ENCODE measurements at regions not wholly inside any gene's neighbourhood (a gene's known extent, or its start where the extent isn't known, plus 50 kb on each side); places are given as distances from the start of the nearest gene placed in this dataset.

DNA sequence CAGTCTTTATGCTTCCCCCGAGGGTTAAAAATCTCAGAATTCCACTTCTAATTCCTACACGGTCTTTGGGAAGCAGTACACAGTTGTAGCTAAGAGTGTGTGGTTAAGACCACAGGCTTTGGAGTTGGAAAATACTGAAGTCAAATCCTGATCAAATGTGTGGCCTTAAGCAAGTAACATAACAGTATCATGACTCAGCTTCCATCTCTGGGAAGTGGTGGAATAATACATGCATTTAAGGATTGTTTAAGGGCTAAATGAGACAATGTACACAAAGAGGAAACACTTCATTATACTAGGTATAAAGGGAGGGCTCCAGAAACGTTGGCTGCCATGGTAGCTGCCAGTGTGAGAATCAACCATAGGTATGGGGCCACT, 71.5 kb downstream of the FAT3 start:
- TF ChIP-seq, protein P1, sequence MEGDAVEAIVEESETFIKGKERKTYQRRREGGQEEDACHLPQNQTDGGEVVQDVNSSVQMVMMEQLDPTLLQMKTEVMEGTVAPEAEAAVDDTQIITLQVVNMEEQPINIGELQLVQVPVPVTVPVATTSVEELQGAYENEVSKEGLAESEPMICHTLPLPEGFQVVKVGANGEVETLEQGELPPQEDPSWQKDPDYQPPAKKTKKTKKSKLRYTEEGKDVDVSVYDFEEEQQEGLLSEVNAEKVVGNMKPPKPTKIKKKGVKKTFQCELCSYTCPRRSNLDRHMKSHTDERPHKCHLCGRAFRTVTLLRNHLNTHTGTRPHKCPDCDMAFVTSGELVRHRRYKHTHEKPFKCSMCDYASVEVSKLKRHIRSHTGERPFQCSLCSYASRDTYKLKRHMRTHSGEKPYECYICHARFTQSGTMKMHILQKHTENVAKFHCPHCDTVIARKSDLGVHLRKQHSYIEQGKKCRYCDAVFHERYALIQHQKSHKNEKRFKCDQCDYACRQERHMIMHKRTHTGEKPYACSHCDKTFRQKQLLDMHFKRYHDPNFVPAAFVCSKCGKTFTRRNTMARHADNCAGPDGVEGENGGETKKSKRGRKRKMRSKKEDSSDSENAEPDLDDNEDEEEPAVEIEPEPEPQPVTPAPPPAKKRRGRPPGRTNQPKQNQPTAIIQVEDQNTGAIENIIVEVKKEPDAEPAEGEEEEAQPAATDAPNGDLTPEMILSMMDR (optimal IDR thresholded peaks at IDR 0.05 in 1 of 3, IDR thresholded peaks at IDR 0.05 in 1 of 3, conservative IDR thresholded peaks at IDR 0.05 in 1 of 3; ENCODE audit: extremely low read depth in 1 of 3, insufficient read depth in 2 of 3, low read length in 3 of 3), result no peak
- TF ChIP-seq EZH2 (IDR thresholded peaks at IDR 0.05; ENCODE audit: low read length), result no peak

Measured in keratinocyte (primary cell).